ENCODE measurements at regions not wholly inside any gene's neighbourhood (a gene's known extent, or its start where the extent isn't known, plus 50 kb on each side); places are given as distances from the start of the nearest gene placed in this dataset.

DNA sequence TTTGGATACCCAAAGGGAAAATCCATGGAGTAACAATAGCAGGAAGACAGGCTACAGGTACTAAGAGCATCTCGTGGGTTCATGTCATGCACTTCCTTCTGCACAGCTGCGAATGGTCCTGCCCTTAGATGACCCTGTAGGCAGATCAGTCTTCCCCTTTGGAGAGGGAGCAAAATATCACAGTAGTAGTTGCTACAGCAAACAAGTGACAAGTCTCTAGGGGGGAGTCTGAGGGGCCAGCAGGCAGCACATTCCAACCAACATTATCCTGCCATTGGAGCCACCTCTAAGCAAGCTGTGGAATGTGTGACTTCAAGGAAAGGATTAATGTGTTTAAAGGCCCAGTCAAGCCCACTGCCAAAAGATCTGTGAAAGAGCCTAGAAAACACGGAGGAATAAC, 273.2 kb upstream of the PARD3B start:
- DNase-seq (ENCODE audit: low read depth), result no peak
- H3K4me3 ChIP-seq (ENCODE audit: low read length), result no peak overlapping the region
- no peak for TF ChIP-seq CTCF (conservative IDR thresholded peaks at IDR 0.05; ENCODE audit: low read length)

GRCh38 chr2:204272610-204273287, 272.5 kb upstream of the PARD3B start:
- no peak overlapping the region for H3K4me3 ChIP-seq (ENCODE audit: low read length)
- no peak for TF ChIP-seq CTCF (conservative IDR thresholded peaks at IDR 0.05; ENCODE audit: low read length)
- DNase-seq (ENCODE audit: low read depth), result no peak

DNA sequence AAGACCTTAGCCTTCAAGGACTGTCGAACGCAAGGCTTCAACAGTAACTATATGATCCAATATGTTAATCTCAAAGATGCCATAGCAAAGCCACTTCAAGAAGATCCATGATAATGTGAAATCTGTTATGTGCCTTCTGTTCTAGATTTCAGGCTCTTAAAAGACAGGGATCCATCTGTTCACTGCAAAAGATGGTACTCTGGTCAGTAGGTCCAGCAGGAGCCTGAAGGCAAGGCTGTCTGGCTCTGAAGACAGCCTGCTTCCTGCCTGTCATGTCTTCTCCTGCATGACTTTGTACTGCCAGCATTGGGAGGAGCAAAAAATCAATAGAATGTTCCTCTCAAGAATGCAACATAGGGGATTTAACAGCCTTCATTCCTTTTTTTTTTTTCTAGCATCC, 270.8 kb upstream of the PARD3B start:
- no peak for DNase-seq (ENCODE audit: low read depth)
- TF ChIP-seq CTCF (conservative IDR thresholded peaks at IDR 0.05; ENCODE audit: low read length), result no peak
- H3K4me3 ChIP-seq (ENCODE audit: low read length), result no peak overlapping the region

DNA sequence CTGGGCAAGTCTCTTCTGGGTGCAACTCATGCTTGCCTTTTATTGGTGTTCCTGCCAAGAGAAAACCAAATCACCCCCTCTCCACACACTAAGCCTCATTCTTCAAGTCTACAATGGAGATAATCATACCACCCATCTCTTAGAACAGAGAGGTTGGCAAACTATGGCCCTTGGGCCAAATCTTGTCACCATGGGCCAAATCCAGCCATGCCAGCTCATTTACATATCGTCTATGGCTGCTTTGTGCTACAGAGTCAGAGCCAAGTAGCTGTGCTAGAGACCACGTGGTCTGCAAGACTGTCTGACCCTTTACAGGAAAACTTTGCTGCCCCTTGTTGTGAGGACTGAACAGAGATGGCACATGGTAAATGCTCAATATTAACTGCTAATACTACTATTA, 270.3 kb upstream of the PARD3B start:
- no peak for DNase-seq (ENCODE audit: low read depth)
- TF ChIP-seq CTCF (conservative IDR thresholded peaks at IDR 0.05; ENCODE audit: low read length), result no peak
- no peak overlapping the region for H3K4me3 ChIP-seq (ENCODE audit: low read length)

GRCh38 chr2:204277226-204277625, 268.0 kb upstream of the PARD3B start:
- H3K4me3 ChIP-seq (ENCODE audit: low read length), result no peak overlapping the region
- TF ChIP-seq CTCF (conservative IDR thresholded peaks at IDR 0.05; ENCODE audit: low read length), result no peak
- DNase-seq (ENCODE audit: low read depth), result no peak

DNA sequence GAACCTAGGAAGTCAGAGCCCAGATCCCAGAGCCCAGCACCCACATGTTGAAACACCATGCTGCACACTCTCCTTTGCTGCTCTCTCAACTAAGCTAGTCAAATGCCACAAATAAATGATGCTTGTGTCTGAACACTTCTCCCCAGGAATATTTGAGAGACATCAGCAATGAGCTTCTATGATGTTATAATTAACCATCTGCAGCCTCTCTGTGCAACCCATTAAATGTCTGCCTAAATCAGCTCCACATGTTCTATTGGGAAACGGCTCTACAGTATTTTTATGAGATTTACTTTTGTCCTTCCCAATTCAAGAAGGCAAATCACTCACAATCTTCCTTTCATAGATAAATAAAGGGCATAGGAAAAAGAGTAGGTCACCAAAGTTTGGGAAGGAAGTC, 266.8 kb upstream of the PARD3B start:
- TF ChIP-seq CTCF (conservative IDR thresholded peaks at IDR 0.05; ENCODE audit: low read length), result no peak
- no peak overlapping the region for H3K4me3 ChIP-seq (ENCODE audit: low read length)
- no peak for DNase-seq (ENCODE audit: low read depth)

- DNase-seq (ENCODE audit: low read depth), result no peak
- TF ChIP-seq CTCF (conservative IDR thresholded peaks at IDR 0.05; ENCODE audit: low read length), result no peak
- H3K4me3 ChIP-seq (ENCODE audit: low read length), result no peak overlapping the region
Measured at GRCh38 chr2:204279819-204280218, 265.5 kb upstream of the PARD3B start.

All from AG10803 (cell line).